ENCODE measurements at regions not wholly inside any gene's neighbourhood (a gene's known extent, or its start where the extent isn't known, plus 50 kb on each side); places are given as distances from the start of the nearest gene placed in this dataset.

- TF ChIP-seq ZNF362 (tag by site-specific recombination; IDR thresholded peaks at IDR 0.05) (peak; percentile 92), MYNN (tag by site-specific recombination; IDR thresholded peaks at IDR 0.05; ENCODE audit: borderline replicate concordance) (no peak), ZNF549 (tag by site-specific recombination; IDR thresholded peaks at IDR 0.05) (no peak), ZNF704 (tag by site-specific recombination; IDR thresholded peaks at IDR 0.05) (no peak), INSM2 (tag by site-specific recombination; IDR thresholded peaks at IDR 0.05) (peak; percentile 79), RBAK (tag by site-specific recombination; IDR thresholded peaks at IDR 0.05) (no peak; the same call in 1 of the 2 replicates), YY1 (tag by site-specific recombination; IDR thresholded peaks at IDR 0.05) (no peak), ZNF23 (tag by site-specific recombination; IDR thresholded peaks at IDR 0.05; ENCODE audit: borderline replicate concordance) (no peak), ZNF26 (tag by site-specific recombination; IDR thresholded peaks at IDR 0.05) (no peak), ATF2 (tag by site-specific recombination; IDR thresholded peaks at IDR 0.05; ENCODE audit: low read depth) (no peak), ZNF335 (tag by site-specific recombination; conservative IDR thresholded peaks at IDR 0.05) (no peak), ZBTB49 (tag by site-specific recombination; IDR thresholded peaks at IDR 0.05; ENCODE audit: low read depth) (no peak), ZNF785 (tag by site-specific recombination; IDR thresholded peaks at IDR 0.05) (no peak), ZNF311 (tag by site-specific recombination; IDR thresholded peaks at IDR 0.05; ENCODE audit: borderline replicate concordance) (no peak), ZNF266 (tag by site-specific recombination; IDR thresholded peaks at IDR 0.05; ENCODE audit: low read depth) (no peak), ZNF202 (tag by site-specific recombination; IDR thresholded peaks at IDR 0.05; ENCODE audit: borderline replicate concordance) (no peak), ZEB2 (tag by site-specific recombination; IDR thresholded peaks at IDR 0.05) (peak; percentile 57; the same call in 1 of the 2 replicates), TRIM28 (IDR thresholded peaks at IDR 0.05; ENCODE audit: borderline replicate concordance, low read length) (peak; percentile 87; the same call in 1 of the 2 replicates), SP7 (tag by site-specific recombination; IDR thresholded peaks at IDR 0.05) (peak; percentile 48; the same call in 1 of the 2 replicates), ZNF660 (tag by site-specific recombination; IDR thresholded peaks at IDR 0.05) (0 out of 2 replicates have a peak, but pooled peaks have one; percentile 21), ZNF776 (tag by site-specific recombination; IDR thresholded peaks at IDR 0.05; ENCODE audit: borderline replicate concordance) (no peak), SALL2 (tag by site-specific recombination; IDR thresholded peaks at IDR 0.05; ENCODE audit: borderline replicate concordance) (no peak), KLF7 (tag by site-specific recombination; IDR thresholded peaks at IDR 0.05; ENCODE audit: borderline replicate concordance) (no peak), ZBTB11 (tag by site-specific recombination; conservative IDR thresholded peaks at IDR 0.05; ENCODE audit: low read depth) (no peak), BCL6B (tag by site-specific recombination; IDR thresholded peaks at IDR 0.05) (no peak)
Observed at GRCh38 chr6:71072508-71072907, 115.6 kb upstream of the B3GAT2 start (continued).

Measured in HEK293 (cell line).